Lower leg skin (tissue), 3 donors: ENCODE measurements at regions not wholly inside any gene's neighbourhood (a gene's known extent, or its start where the extent isn't known, plus 50 kb on each side); places are given as distances from the start of the nearest gene placed in this dataset.

Experiments used
- CTCF ChIP-seq, 3 donors: fragments of 450-650 bp; IDR thresholded peaks; one replicate each; pipeline ENCODE4 v1.5.1; 2016; ENCODE audit warnings: antibody characterized with exemption in 3 of 3, mild to moderate bottlenecking in 3 of 3, moderate library complexity in 2 of 3
- POLR2A ChIP-seq, 2 donors: fragments of 450-650 bp; IDR thresholded peaks; one replicate each; pipeline ENCODE4 v1.6.1; 2016 to 2017; ENCODE audit warnings: antibody characterized with exemption in 2 of 2, mild to moderate bottlenecking in 1 of 2, moderate library complexity in 1 of 2

- no peak for TF ChIP-seq CTCF (IDR thresholded peaks at IDR 0.05)
- TF ChIP-seq POLR2A (IDR thresholded peaks at IDR 0.05), result no peak
Measured at GRCh38 chr3:3632449-3632848, 166.8 kb upstream of the LRRN1 start.
